ENCODE measurements at regions not wholly inside any gene's neighbourhood (a gene's known extent, or its start where the extent isn't known, plus 50 kb on each side); places are given as distances from the start of the nearest gene placed in this dataset.

DNA sequence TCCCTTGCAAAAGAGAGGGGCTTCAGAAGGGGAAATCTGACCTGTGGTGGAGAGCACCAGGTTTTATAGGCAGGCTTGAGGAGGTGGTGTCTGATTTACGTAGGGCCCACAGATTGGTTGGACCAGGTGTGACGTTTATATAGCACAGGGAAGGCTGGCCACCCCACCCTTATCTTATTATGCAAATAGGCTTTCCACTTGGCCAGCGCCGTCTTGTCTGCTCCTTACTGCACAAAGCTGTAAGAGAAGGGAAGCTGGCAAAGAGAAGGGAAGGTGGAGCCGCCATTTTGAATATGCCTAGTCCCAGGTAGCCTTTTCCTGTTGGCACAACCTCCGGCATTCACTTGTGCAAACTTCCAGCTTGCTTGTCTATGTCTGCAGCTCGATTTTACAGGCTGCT, 221.4 kb downstream of the GATA3 start (continued):
- TF ChIP-seq, protein P1, sequence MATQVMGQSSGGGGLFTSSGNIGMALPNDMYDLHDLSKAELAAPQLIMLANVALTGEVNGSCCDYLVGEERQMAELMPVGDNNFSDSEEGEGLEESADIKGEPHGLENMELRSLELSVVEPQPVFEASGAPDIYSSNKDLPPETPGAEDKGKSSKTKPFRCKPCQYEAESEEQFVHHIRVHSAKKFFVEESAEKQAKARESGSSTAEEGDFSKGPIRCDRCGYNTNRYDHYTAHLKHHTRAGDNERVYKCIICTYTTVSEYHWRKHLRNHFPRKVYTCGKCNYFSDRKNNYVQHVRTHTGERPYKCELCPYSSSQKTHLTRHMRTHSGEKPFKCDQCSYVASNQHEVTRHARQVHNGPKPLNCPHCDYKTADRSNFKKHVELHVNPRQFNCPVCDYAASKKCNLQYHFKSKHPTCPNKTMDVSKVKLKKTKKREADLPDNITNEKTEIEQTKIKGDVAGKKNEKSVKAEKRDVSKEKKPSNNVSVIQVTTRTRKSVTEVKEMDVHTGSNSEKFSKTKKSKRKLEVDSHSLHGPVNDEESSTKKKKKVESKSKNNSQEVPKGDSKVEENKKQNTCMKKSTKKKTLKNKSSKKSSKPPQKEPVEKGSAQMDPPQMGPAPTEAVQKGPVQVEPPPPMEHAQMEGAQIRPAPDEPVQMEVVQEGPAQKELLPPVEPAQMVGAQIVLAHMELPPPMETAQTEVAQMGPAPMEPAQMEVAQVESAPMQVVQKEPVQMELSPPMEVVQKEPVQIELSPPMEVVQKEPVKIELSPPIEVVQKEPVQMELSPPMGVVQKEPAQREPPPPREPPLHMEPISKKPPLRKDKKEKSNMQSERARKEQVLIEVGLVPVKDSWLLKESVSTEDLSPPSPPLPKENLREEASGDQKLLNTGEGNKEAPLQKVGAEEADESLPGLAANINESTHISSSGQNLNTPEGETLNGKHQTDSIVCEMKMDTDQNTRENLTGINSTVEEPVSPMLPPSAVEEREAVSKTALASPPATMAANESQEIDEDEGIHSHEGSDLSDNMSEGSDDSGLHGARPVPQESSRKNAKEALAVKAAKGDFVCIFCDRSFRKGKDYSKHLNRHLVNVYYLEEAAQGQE (IDR thresholded peaks at IDR 0.05; ENCODE audit: low read depth), result no peak

DNA sequence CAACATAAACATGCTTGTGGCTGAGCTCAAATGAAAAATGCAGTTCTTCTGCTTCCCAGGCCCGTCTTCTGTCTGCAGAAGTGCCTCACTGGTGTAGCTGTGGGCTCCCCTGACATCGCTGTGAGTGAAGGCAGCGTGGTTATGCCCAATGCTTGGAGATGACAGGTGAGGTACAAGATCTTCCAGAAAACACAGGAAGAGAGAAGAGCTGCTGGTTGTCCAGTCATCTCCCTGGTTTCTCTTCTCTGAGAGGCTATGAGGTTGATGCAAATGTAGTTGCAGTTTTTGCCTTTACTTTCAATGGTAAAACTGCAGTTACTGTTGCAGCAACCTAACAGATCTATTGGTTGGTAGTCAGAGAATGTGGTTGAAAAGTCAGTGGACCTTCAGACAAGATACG, 223.6 kb downstream of the GATA3 start:
- Histone ChIP-seq H3K27me3 (ENCODE audit: insufficient read depth, low read length) (peaks cover 7% of the 10 kb centered on the region; the same call in 1 of the 2 replicates), H4K20me1 (ENCODE audit: insufficient read depth) (no peaks in the 10 kb centered on the region), H3K9ac (ENCODE audit: low read length) (no peak overlapping the region), H3K79me2 (ENCODE audit: insufficient read depth, low read length) (no peaks in the 10 kb centered on the region), H3K9me2 (ENCODE audit: insufficient read depth) (no peaks in the 10 kb centered on the region), H3K36me3 (ENCODE audit: control insufficient read depth in 1 of 2, insufficient read depth in 2 of 2, low read length in 2 of 2) (no peaks in the 10 kb centered on the region), H3K4me2 (ENCODE audit: low read length) (no peak overlapping the region), H3K4me3 (replicated peaks in 1 of 2; ENCODE audit: low read depth in 1 of 2, low read length in 2 of 2) (no peak overlapping the region), H3K4me1 (ENCODE audit: control insufficient read depth in 1 of 2, insufficient read depth in 2 of 2, low read length in 2 of 2) (no peaks in the 10 kb centered on the region), H2AFZ (ENCODE audit: low read depth, low read length, poor library complexity, severe bottlenecking) (no peak overlapping the region), H3K27ac (ENCODE audit: low read depth, low read length) (no peak overlapping the region), H3K9me3 (ENCODE audit: control insufficient read depth in 1 of 2, insufficient read depth in 1 of 2, low read depth in 1 of 2, low read length in 2 of 2) (no peaks in the 10 kb centered on the region)
- BruUV-seq (replicated peaks), result no TSS peak
- POLR2A ChIA-PET, result no interaction called here
- TF ChIP-seq, protein P2, sequence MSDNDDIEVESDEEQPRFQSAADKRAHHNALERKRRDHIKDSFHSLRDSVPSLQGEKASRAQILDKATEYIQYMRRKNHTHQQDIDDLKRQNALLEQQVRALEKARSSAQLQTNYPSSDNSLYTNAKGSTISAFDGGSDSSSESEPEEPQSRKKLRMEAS (IDR thresholded peaks at IDR 0.05), result no peak
- RAD21 ChIA-PET (ENCODE audit: low non-redundant PET in 1 of 2, low total read pairs in 2 of 2, uncharacterized antibody in 2 of 2, unreplicated experiment in 2 of 2), result no interaction called here
- intact Hi-C loops (cut with micrococcal nuclease), result no loop called here
- ATAC-seq (no peak), DNase-seq (ENCODE audit: low read depth, low spot score) (no peak)
- CTCF ChIA-PET, result no interaction called here

DNA sequence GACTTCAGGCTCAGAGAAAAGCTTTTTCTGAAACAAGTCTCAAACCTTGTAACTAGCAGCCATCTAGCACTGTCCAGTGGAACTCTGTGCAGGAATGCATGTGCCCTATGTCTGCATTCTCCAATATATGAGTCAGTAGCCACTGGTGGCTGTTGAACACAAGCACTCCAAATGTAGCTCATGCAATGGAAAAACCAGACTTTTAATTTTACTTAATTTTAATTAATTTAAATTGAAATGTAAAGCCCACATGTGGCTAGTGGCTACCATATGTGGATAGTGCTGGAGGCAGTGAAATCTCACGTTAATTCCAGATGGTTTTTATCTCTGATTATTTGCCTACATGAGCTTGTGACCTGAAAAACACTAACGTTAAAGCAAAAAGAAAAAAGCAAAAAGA, 225.1 kb downstream of the GATA3 start:
- DNase-seq (ENCODE audit: low read depth, low spot score) (no peak), ATAC-seq (no peak)
- Histone ChIP-seq H3K4me2 (ENCODE audit: low read length) (no peak overlapping the region), H3K79me2 (ENCODE audit: insufficient read depth, low read length) (no peaks in the 10 kb centered on the region), H3K4me3 (replicated peaks in 1 of 2; ENCODE audit: low read depth in 1 of 2, low read length in 2 of 2) (no peak overlapping the region), H3K27ac (ENCODE audit: low read depth, low read length) (no peak overlapping the region), H3K9me3 (ENCODE audit: control insufficient read depth in 1 of 2, insufficient read depth in 1 of 2, low read depth in 1 of 2, low read length in 2 of 2) (no peaks in the 10 kb centered on the region), H3K9ac (ENCODE audit: low read length) (no peak overlapping the region), H3K4me1 (ENCODE audit: control insufficient read depth in 1 of 2, insufficient read depth in 2 of 2, low read length in 2 of 2) (no peaks in the 10 kb centered on the region), H3K36me3 (ENCODE audit: control insufficient read depth in 1 of 2, insufficient read depth in 2 of 2, low read length in 2 of 2) (no peaks in the 10 kb centered on the region), H4K20me1 (ENCODE audit: insufficient read depth) (no peaks in the 10 kb centered on the region), H2AFZ (ENCODE audit: low read depth, low read length, poor library complexity, severe bottlenecking) (no peak overlapping the region), H3K27me3 (ENCODE audit: insufficient read depth, low read length) (peaks cover 7% of the 10 kb centered on the region; the same call in 1 of the 2 replicates), H3K9me2 (ENCODE audit: insufficient read depth) (no peaks in the 10 kb centered on the region)
- no TSS peak for BruUV-seq (replicated peaks)
- ChIA-PET POLR2A (no interaction called here), RAD21 (ENCODE audit: low non-redundant PET in 1 of 2, low total read pairs in 2 of 2, uncharacterized antibody in 2 of 2, unreplicated experiment in 2 of 2) (no interaction called here), CTCF (no interaction called here)
- intact Hi-C loops (cut with micrococcal nuclease), result no loop called here
- TF ChIP-seq, protein P3, sequence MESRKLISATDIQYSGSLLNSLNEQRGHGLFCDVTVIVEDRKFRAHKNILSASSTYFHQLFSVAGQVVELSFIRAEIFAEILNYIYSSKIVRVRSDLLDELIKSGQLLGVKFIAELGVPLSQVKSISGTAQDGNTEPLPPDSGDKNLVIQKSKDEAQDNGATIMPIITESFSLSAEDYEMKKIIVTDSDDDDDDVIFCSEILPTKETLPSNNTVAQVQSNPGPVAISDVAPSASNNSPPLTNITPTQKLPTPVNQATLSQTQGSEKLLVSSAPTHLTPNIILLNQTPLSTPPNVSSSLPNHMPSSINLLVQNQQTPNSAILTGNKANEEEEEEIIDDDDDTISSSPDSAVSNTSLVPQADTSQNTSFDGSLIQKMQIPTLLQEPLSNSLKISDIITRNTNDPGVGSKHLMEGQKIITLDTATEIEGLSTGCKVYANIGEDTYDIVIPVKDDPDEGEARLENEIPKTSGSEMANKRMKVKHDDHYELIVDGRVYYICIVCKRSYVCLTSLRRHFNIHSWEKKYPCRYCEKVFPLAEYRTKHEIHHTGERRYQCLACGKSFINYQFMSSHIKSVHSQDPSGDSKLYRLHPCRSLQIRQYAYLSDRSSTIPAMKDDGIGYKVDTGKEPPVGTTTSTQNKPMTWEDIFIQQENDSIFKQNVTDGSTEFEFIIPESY (IDR thresholded peaks at IDR 0.05; ENCODE audit: extremely low read depth, insufficient replicate concordance, low read length), result no peak
- TF ChIP-seq EZH2phosphoT487 (IDR thresholded peaks at IDR 0.05; ENCODE audit: borderline replicate concordance), result no peak
- TF ChIP-seq TCF7L2 (IDR thresholded peaks at IDR 0.05; ENCODE audit: borderline replicate concordance, extremely low read depth, insufficient read depth, insufficient read length), result no peak
- TF ChIP-seq EZH2 (IDR thresholded peaks at IDR 0.05), result no peak
- TF ChIP-seq ZFX (IDR thresholded peaks at IDR 0.05), result no peak
- TF ChIP-seq SP1 (IDR thresholded peaks at IDR 0.05; ENCODE audit: low read depth), result no peak
- TF ChIP-seq, protein P1 (IDR thresholded peaks at IDR 0.05; ENCODE audit: low read depth), result no peak
- no peak for TF ChIP-seq JUND (IDR thresholded peaks at IDR 0.05)

Data from HCT116 (cell line).